WTC11 (cell line): ENCODE measurements at regions not wholly inside any gene's neighbourhood (a gene's known extent, or its start where the extent isn't known, plus 50 kb on each side); places are given as distances from the start of the nearest gene placed in this dataset.

Experiments
- ATAC-seq: fragments of 200-7000 bp; cut with Tn5 transposase; 2 replicates; pipeline ENCODE4 v1.10.0; 2021; ENCODE audit warnings: mild to moderate bottlenecking, moderate library complexity
- CTCF ChIA-PET: fragments of 300-600 bp; sonication (Branson Sonifier 250); formaldehyde crosslinking; loops from one replicate; lab custom pipeline; 2021; ENCODE audit warnings: antibody characterized with exemption; lab: Charles Lee
- POLR2A ChIA-PET: fragments of 350-600 bp; sonication (Branson Sonifier 250); formaldehyde crosslinking; loops from one replicate; lab custom pipeline; 2021; ENCODE audit warnings: antibody characterized with exemption; lab: Charles Lee
- DNase-seq: peaks from one replicate; pipeline ENCODE4 v3.0.0; 2021; ENCODE audit warnings: low spot score
- H3K27ac Mint-ChIP-seq: 2 replicates; pipeline ENCODE4 v1.8.0; 2021; ENCODE audit warnings: mixed read lengths
- H3K27me3 Mint-ChIP-seq: 2 replicates; pipeline ENCODE4 v1.8.0; 2021; ENCODE audit warnings: low read depth, mild to moderate bottlenecking, moderate library complexity, mixed read lengths
- H3K36me3 Mint-ChIP-seq: 2 replicates; pipeline ENCODE4 v1.8.0; 2021; ENCODE audit warnings: mixed read lengths
- H3K4me1 Mint-ChIP-seq: 2 replicates; pipeline ENCODE4 v1.8.0; 2022; ENCODE audit warnings: mixed read lengths
- H3K4me3 Mint-ChIP-seq: 2 replicates; pipeline ENCODE4 v1.8.0; 2021; ENCODE audit warnings: mild to moderate bottlenecking, moderate library complexity, mixed read lengths
- H3K9me3 Mint-ChIP-seq: 2 replicates; pipeline ENCODE4 v1.8.0; 2021; ENCODE audit warnings: mixed read lengths
- ARID4B ChIP-seq: sonication (generic); formaldehyde crosslinking; IDR thresholded peaks from 2 replicates; pipeline ENCODE4 v1.8.0; 2023; ENCODE audit warnings: missing genetic modification reagents, mild to moderate bottlenecking, borderline replicate concordance
- ATF1 ChIP-seq: sonication (generic); formaldehyde crosslinking; IDR thresholded peaks from 2 replicates; pipeline ENCODE4 v1.8.1; 2023; ENCODE audit warnings: mild to moderate bottlenecking, moderate library complexity, missing genetic modification reagents
- CBFB ChIP-seq: sonication (generic); formaldehyde crosslinking; IDR thresholded peaks from 2 replicates; pipeline ENCODE4 v1.8.1; 2022; ENCODE audit warnings: mild to moderate bottlenecking, low read depth, missing genetic modification reagents
- CREB1 ChIP-seq: sonication (generic); formaldehyde crosslinking; IDR thresholded peaks from 2 replicates; pipeline ENCODE4 v1.8.0; 2023; ENCODE audit warnings: mild to moderate bottlenecking, missing genetic modification reagents
- FOXK1 ChIP-seq: sonication (generic); formaldehyde crosslinking; IDR thresholded peaks from 2 replicates; pipeline ENCODE4 v1.8.0; 2022; ENCODE audit warnings: mild to moderate bottlenecking, moderate library complexity, missing genetic modification reagents
- FOXP4 ChIP-seq: sonication (generic); formaldehyde crosslinking; IDR thresholded peaks from 2 replicates; pipeline ENCODE4 v1.8.0; 2022; ENCODE audit warnings: mild to moderate bottlenecking, missing genetic modification reagents
- MYBL2 ChIP-seq: sonication (generic); formaldehyde crosslinking; IDR thresholded peaks from 2 replicates; pipeline ENCODE4 v1.8.1; 2023; ENCODE audit warnings: mild to moderate bottlenecking, moderate library complexity, missing genetic modification reagents
- NFE2L1 ChIP-seq: sonication (generic); formaldehyde crosslinking; IDR thresholded peaks from 2 replicates; pipeline ENCODE4 v1.8.1; 2023; ENCODE audit warnings: missing genetic modification reagents
- ZBTB43 ChIP-seq: sonication (generic); formaldehyde crosslinking; IDR thresholded peaks from 2 replicates; pipeline ENCODE4 v1.8.1; 2023; ENCODE audit warnings: mild to moderate bottlenecking, missing genetic modification reagents
- ZNF121 ChIP-seq: sonication (generic); formaldehyde crosslinking; IDR thresholded peaks from 2 replicates; pipeline ENCODE4 v1.8.0; 2023; ENCODE audit warnings: missing genetic modification reagents
- ZNF219 ChIP-seq: sonication (generic); formaldehyde crosslinking; IDR thresholded peaks from 2 replicates; pipeline ENCODE4 v1.8.0; 2023; ENCODE audit warnings: missing genetic modification reagents, mild to moderate bottlenecking, borderline replicate concordance
- ZNF423 ChIP-seq: fragments of 250-450 bp; sonication (Bioruptor Pico); IDR thresholded peaks from 2 replicates; pipeline ENCODE4 v2.1.2; 2022; ENCODE audit warnings: mild to moderate bottlenecking, moderate library complexity
- ZNF425 ChIP-seq: fragments of 250-450 bp; sonication (Bioruptor Pico); conservative IDR thresholded peaks from 2 replicates; pipeline ENCODE4 v1.9.0; 2021; ENCODE audit warnings: mild to moderate bottlenecking
- ZNF512 ChIP-seq: sonication (generic); formaldehyde crosslinking; IDR thresholded peaks from 2 replicates; pipeline ENCODE4 v1.8.1; 2022; ENCODE audit warnings: missing genetic modification reagents, borderline replicate concordance

- TF ChIP-seq ZNF512 (CRISPR knock-in tag) = no peak
- TF ChIP-seq ZNF423 (CRISPR knock-in tag) = no peak
- no peak for TF ChIP-seq NFE2L1 (CRISPR knock-in tag)
- TF ChIP-seq ZNF425 (CRISPR knock-in tag) = no peak
These were observed 114.7 kb upstream of the CDC42BPA start (continued) for GRCh38 chr1:227432981-227433380.

GRCh38 chr1:227432181-227432535 is 113.9 kb upstream of the CDC42BPA start:
- Mint-ChIP-seq H3K27ac (no peak overlapping the region), H3K36me3 (no peaks in the 10 kb centered on the region), H3K9me3 (no peaks in the 10 kb centered on the region), H3K4me3 (no peak overlapping the region), H3K27me3 (no peaks in the 10 kb centered on the region; the same call in 1 of the 2 replicates), H3K4me1 (peaks cover 33% of the 10 kb centered on the region)
- CTCF ChIA-PET = no interaction called here
- ATAC-seq (no peak), DNase-seq (no peak)
- POLR2A ChIA-PET = no interaction called here
- TF ChIP-seq FOXK1 (no peak), ZNF121 (CRISPR knock-in tag) (peak; percentile 67; the same call in 1 of the 2 replicates)

- ChIA-PET POLR2A (no interaction called here), CTCF (interaction anchor here (0.6 to 1.1 kb wide), 2 partner anchors 18 to 882 kb away, joined by 3 to 4 read pairs; no protein-coding TSS in a partner anchor)
- Mint-ChIP-seq H3K27me3 (no peaks in the 10 kb centered on the region; the same call in 1 of the 2 replicates), H3K27ac (no peak overlapping the region), H3K36me3 (0 out of 2 replicates have a peak, but pooled peaks cover 3% of the 10 kb centered on the region), H3K9me3 (peaks cover 5% of the 10 kb centered on the region), H3K4me1 (peaks cover 24% of the 10 kb centered on the region), H3K4me3 (no peak overlapping the region)
- no peak for DNase-seq
- TF ChIP-seq NFE2L1 (CRISPR knock-in tag) = no peak
- TF ChIP-seq CREB1 (CRISPR knock-in tag) = no peak
- TF ChIP-seq CBFB (CRISPR knock-in tag) = no peak
- no peak for TF ChIP-seq ZBTB43 (CRISPR knock-in tag)
- TF ChIP-seq ZNF219 = no peak
- no peak for TF ChIP-seq MYBL2 (CRISPR knock-in tag)
- no peak for TF ChIP-seq FOXP4 (CRISPR knock-in tag)
- no peak for TF ChIP-seq ARID4B (CRISPR knock-in tag)
- no peak for TF ChIP-seq ATF1 (CRISPR knock-in tag)
- TF ChIP-seq, all 79 proteins: peak for 0
- ATAC-seq = no peak
These were observed 111.4 kb upstream of the CDC42BPA start for GRCh38 chr1:227429447-227430359.
